SH-SY5Y (cell line): ENCODE measurements at regions not wholly inside any gene's neighbourhood (a gene's known extent, or its start where the extent isn't known, plus 50 kb on each side); places are given as distances from the start of the nearest gene placed in this dataset.

ENCODE experiments used
- GATA2 ChIP-seq: IDR thresholded peaks from 2 replicates; pipeline ENCODE4 v1.6.1; 2011; ENCODE audit warnings: mild to moderate bottlenecking, low read depth, low read length
- GATA3 ChIP-seq: IDR thresholded peaks from 2 replicates; pipeline ENCODE4 v1.6.1; 2011; ENCODE audit warnings: low read depth, mild to moderate bottlenecking, low read length, moderate library complexity

GRCh38 chr4:57499786-57500185 is 389.6 kb upstream of the IGFBP7 start:
- no peak for TF ChIP-seq GATA2
- no peak for TF ChIP-seq GATA3
